HG02610 (cell line): ENCODE measurements at regions not wholly inside any gene's neighbourhood (a gene's known extent, or its start where the extent isn't known, plus 50 kb on each side); places are given as distances from the start of the nearest gene placed in this dataset.
"Not testable (repeated sequence)": the region's sequence is repeated elsewhere in the genome, so short reads cannot be mapped to it uniquely, and the experiment has no call there.

Experiments used
- ATAC-seq: cut with Tn5 transposase; IDR thresholded peaks from one replicate; pipeline ENCODE4 v1.9.1; 2021; ENCODE audit warnings: mild to moderate bottlenecking, moderate library complexity; ENCODE audit not compliant: unreplicated experiment

- ATAC-seq = no peak
Measured at GRCh38 chr1:215028954-215029353, 53.6 kb upstream of the KCNK2 start.

DNA sequence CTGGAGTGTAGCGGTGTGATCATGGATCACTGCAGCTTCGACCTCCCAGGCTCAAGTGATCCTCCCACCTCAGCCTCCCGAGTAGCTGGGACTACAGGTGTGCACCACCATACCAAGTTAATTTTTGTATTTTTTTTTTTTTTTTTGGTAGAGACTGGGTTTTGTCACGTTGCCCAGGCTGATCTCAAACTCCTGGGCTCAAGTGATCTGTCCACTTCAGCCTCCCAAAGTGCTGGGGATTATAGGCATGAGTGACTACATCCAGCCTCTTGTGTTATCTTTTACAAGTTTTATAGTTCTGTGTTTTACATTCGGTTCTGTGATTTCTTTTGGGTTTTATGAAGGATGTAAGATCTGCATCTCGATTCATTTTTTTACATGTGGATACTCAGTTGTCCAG is 52.0 kb upstream of the KCNK2 start:
- not testable (repeated sequence) for ATAC-seq

DNA sequence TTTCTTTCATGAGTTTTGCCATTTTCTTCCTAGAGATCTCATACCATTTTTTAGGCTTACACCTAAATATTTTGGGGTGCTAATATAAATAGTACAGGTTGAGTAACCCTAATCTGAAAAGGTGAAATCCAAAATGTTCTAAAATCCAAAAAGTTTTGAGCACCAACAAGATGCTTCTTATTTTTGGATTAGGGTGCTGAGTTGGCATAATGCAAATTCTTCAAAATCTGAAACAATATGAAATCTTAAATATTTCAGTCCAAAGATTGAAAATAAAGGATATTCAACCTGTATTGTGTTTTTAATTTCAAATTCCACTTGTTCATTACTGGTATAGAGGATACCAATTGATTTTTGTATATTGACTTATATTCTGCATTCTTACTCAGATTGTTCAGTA is 51.1 kb upstream of the KCNK2 start:
- no peak for ATAC-seq
